SK-N-MC (cell line): ENCODE measurements at regions not wholly inside any gene's neighbourhood (a gene's known extent, or its start where the extent isn't known, plus 50 kb on each side); places are given as distances from the start of the nearest gene placed in this dataset.

Experiments
- EZH2 ChIP-seq: fragments of 200-600 bp; sonication (generic); IDR thresholded peaks from one replicate; pipeline ENCODE4 v1.6.1; 2017; ENCODE audit warnings: antibody characterized with exemption
- FOXP2 ChIP-seq: optimal IDR thresholded peaks from 2 replicates; pipeline ENCODE3; 2011; ENCODE audit warnings: mild to moderate bottlenecking, moderate library complexity; ENCODE audit not compliant: insufficient read depth; ENCODE audit errors: extremely low read length, control extremely low read depth
- POLR2AphosphoS5 ChIP-seq: IDR thresholded peaks from 2 replicates; pipeline ENCODE4 v1.6.1; 2012; ENCODE audit warnings: mild to moderate bottlenecking, low read depth, low read length, borderline replicate concordance

- TF ChIP-seq EZH2 (no peak), POLR2AphosphoS5 (no peak), FOXP2 (no peak)
These were observed 132.3 kb upstream of the PWP1 start for GRCh38 chr12:107553211-107553765.
